Inflammatory macrophage treated with lipopolysaccharide for 1 hour (primary cell): ENCODE measurements at regions not wholly inside any gene's neighbourhood (a gene's known extent, or its start where the extent isn't known, plus 50 kb on each side); places are given as distances from the start of the nearest gene placed in this dataset.
"Not testable (repeated sequence)": the region's sequence is repeated elsewhere in the genome, so short reads cannot be mapped to it uniquely, and the experiment has no call there.

ENCODE experiments used
- DNase-seq, 2 donors: peaks; one replicate each; pipeline ENCODE4 v3.0.0-alpha.2; 2020 to 2022

DNA sequence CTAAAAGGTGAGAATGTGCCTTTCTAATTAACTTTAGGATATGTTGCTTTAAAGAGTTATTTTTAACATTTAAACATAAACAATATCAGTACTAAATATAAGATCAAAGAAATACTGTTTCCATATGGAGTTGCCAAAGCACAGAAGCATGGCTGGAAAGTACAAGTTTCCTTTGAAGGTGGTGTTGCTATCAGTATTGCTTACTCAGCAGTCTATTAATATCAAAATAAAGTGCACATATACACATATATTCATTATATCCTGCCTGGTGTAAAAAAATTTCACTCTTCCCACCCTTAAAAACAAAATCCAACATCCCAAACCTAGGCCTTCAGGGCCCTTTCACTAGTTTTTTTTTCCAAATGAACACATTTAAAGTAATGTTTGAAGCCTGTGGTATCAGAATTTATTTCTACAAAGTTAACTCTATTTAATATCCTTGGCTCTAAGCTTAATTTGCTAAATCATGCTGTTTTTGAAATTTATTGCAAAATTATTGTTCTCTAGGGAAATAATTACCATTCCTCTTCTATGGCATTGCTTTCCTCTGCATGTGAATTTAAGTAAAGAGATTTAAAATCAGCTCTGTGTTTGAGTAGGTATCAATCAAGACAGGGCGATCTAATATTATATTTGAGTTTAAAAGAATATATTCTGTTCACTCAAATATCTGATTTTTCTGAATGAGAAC, 192.7 kb upstream of the MEIS1 start:
- DNase-seq, result no peak

DNA sequence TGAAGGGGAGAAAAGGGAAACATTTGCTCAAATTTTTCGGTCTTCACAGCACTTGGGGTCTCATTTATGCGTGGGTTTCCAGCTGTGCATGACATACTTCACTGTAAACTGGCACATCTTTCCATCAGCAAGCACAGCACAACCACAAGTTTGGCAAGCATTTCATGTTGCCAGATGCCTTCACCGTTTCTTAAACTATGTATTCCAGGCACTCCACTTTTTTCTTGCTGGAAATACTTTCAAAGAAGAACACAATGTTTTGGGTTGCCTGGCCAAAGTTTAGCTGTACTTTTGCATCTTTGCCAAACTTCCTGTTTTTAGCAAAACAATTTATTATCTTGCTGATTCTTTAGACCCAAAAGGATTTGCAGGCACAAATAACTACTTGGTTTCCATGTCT, 194.6 kb upstream of the MEIS1 start:
- no peak for DNase-seq

DNA sequence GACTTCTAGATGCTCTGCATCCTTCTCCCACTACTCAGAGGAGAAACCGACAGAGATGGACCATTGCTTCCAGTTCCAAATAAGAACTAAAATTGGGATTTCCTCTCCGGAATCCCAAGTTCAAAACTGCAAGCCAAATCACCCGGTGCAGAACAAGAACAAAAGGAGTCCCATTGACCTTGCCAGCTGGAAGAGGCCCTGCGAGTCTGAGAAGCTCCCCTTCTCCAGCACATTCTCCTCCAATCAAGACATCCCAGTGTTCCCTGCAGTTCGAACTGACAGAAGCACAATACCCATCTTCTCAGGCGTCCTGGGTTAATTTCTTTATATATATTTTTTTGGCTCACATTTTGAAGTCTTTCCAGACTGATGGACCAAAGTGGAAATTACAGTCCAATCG, 195.3 kb upstream of the MEIS1 start:
- no peak for DNase-seq

DNA sequence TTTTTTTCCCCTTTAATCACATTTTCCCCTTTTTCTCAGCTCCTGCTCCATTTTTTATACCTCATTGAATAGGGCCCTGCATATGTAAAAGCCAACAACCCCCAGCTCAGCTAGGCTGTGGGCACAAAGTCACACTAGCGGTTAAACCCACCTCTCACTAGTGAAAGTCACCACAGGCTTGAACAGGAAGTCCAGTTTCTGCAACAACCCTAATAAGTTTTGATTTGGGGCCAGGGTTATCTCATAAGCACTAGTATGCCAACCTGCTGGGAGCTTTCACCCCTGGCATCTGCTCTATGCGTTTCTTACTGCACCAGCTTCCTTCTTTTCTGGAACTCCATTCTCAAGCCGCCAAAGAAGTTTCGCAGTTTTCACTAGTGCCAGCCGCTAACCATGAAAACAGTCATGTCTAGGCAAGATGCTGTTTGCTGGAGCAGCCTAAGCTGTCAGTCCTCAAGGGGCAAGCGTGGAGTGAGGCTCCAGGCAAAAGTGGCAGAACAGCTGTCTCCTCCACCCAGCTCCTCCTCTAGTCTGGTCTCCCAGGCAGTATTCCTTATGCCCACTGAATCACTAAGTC, 197.0 kb upstream of the MEIS1 start:
- no peak for DNase-seq

DNA sequence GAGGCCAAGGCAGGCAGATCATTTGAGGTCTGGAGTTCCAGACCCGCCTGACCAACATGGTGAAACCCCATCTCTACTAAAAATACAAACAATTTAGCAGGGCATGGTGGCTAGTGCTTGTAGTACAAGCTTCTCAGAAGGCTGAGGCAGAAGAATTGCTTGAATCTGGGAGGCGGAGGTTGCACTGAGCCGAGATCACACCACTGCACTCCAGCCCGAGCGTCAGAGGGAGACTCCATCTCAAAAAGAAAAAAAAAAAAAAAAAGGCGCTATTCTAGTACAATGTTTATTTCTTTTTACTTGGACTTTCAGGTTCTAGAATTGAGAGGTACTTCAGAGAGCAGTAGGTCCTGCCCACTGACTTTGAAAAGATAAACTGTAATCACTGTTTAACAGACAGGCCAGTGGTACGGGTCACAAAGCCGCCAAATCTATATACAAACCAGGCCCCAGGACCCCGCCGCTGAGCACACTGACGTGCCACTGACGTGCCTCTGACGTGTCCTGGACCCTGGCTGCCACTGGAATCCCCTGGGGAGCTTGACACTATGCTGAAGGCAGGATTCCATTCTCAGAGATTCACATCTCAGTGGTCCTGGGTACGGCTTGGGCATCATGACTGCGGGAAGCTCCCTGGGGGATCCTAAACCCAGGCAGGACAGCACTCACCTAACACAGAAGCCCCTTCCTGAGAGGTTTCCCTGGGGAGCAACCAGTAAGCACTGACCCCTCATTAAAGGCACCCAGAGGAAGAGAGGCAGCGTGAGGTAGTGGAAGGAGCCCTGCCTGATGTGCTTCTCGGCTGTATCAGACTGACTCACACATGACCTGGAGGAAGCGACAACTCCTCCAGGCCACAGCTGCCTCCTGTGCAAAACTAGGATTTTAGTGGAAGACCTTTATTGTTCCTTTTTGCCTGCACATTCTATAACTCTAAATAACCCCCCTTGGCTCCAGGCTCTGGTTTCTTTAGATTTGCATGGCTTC, 197.8 kb upstream of the MEIS1 start:
- DNase-seq, result no peak

DNA sequence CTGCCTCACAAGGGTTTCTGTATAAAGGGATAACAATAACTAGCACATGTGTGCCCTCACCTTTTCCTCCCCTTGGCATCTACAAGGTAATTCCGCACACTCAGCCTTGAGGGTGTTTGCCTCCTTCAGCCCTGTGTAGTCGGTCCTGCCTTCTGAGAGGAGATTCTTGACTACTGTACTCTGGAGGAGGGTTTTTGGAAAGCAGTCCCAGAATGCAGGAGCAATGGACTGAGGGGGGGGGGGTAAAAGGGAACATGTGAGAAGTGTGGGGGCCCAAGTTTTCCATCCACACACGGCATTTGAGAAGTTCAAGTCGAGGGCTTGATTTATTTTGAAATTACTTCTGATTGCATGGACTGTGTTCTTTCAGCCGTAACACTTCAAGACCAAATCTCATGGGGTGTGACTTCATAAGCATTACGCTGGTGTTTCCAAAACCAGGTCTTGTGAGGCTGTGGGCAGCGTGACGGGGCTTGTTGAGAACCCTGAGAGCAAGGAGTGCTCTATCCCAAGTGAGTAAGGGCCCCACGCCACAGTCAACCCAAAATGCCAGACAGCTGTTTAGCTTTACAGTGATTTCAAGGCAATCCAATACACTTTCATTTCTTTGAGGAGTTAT, 198.7 kb upstream of the MEIS1 start:
- DNase-seq, result no peak

DNA sequence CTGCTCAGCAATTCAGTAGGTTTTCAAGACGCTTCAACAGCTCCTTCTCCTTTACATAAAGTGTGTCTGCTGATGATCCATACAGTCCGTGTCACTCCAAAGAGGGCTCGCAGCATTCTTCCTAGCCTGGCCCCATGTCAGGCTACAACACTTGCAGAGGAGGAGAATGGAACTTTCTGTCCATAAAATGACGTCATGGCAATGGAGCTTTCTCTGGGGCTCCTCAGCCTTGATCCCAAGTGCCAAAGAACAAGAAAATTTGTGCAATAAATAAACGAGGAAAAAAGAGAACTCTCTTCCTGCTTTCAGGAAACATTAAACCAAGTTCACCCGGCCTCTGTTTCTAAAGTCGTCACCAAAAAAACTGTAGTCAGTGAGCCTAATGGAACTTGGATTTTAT, 199.5 kb upstream of the MEIS1 start:
- no peak for DNase-seq

DNA sequence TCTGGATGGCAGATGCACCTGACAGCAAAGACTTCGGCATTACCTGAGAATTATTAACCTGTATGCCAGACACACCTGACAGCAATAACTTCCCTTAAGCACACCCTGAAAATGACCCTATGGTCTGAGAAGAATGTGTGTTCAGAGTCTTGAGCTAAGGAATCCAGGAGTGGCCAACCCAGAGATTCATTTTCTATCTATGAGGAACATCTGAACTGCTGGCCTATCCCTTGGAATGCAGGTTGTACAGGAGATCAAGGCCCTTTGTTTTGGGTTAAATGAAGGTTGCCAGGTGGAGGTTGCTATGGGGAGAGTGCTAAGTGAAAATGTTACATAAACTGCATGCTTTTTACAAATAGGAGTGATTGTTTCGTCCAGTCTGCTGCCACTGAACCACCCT, 200.9 kb upstream of the MEIS1 start:
- DNase-seq, result no peak

DNA sequence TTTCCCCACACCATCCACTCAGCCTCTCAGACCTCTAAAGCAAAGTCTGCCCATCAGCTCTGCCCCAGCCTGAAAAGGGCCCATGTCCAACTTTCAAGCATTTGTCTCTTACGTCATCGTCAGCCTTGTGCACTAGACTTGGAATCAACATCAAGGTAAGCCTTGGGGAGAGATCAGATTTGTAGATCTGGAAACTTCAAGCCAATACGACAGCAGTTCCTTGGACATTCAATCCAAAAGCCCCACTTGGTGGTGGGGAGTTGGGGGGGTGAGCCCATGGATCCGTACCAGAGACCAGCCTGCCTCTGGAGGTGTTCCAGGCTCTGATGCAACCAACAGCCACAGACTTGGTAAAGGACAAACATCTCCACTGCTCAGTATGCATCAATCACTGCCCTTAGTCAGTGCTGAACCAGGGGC, 206.8 kb upstream of the MEIS1 start:
- DNase-seq, result no peak

DNA sequence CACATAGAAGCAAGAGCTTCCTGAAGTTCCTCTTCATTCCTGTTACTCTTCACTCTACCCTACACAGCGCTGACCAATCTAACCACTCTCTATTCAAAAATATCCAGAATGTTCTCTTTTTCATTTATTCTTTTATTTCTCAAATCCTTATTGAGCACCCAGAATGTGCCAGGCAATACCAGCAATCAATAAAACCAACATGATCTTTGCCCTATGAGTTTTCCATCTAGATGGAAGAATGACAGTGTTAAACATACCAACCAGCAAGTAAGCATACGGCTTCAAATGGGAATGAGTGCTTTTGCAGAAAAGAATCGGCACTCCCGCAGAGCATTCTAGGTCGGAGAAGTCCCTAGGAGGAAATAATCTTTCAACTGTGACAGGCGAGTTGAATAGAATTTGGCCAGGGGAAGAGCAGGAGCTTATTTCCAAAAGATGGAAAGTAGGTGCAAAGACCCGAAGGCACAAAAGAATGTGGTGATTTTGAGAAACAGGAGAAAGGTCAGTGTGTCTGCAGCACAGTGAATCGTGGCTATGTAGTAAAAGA, 217.8 kb upstream of the MEIS1 start:
- no peak for DNase-seq

DNA sequence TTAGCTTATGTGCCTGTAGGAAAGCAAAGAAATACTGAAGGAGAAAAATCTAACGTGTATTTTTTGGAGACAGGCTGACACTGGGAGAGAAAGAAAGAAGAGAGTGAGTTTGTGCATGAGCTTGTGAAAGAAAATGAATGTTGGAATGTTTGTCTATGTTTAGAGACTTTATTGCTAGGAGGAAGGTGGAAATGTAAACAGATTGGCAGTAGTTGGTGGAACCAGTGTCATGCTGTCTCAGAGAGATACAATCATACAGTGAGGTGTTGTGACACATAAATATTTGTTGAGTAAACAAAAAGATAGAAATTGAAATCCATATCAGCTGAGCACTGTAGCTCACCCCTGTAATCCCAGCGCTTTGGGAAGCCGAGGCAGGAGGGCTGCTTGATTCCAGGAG, 222.2 kb upstream of the MEIS1 start:
- no peak for DNase-seq

DNA sequence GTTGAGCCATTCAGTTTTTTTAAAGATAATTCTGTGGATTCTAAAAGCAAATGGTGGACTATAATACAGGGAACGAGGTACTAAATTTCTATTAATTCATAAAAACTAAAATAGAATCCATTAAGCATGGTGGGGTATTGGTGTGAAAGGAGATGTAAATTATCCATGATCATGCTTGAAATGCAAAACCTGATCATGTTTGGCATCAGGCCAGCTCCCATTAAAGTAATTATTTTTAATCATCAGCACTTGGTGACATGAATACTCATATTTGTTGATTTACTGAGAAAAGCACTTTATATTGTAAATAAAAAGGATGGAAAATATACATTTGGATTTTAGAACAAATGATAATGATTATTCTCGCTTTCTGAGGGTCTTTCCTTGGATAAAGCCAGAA, 232.3 kb upstream of the MEIS1 start:
- no peak for DNase-seq

DNA sequence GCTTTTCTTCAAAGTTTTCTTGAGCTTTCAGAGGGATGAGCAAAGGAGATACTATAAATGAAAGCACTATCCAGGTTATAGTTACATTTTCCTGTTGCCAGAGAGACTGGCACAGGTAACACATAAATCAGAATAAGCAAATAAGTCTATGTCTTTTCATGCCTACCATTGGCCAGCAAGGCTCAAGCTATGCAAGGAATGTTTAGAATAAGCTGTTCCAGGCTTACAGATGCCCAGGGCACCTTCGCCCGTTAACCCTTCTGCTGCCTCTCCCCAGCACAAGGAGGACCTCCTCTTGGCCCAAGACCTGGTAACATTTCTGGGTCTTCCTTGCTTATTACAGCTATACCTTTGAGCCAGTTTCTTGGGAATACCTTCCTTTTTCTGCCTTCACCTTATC, 233.7 kb upstream of the MEIS1 start:
- no peak for DNase-seq

DNA sequence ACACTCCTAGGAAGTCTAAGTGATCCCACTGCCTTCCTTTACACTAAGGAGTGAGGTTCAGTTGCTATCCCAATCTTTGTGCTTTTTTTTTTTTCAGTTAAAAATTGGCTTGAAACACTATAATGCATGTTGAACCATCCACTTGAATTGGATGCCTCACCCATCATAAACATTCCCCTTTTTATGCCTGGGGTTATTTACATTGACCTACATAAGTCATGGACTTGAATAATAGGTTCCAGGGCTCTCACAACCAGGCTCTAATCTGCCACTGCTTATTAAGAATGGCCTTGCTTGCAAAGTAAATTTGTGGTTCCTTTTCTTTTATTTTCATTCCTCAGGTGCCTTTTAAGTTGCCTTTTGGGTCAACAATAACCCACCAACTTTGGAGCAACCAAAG, 236.1 kb upstream of the MEIS1 start:
- no peak for DNase-seq

DNA sequence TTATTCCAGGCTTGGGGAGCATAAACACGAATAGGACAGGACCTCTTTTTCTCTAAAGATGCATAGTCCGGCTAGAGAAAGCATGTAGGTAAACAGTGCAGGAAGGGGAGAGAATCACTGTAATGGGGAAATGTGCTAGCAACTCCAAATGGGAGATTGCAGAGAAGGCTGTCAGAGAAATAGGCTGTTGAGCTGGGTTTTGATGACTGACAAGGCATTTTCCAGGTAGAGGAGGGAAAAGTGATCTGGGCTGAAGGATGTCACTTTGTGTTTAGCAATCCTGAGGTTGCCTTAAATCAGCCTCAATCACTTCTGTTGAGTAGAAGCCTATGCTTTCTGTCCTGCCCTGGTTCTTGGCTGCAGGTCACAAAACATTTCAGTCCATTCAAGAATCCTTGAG, 242.0 kb upstream of the MEIS1 start:
- no peak for DNase-seq

DNA sequence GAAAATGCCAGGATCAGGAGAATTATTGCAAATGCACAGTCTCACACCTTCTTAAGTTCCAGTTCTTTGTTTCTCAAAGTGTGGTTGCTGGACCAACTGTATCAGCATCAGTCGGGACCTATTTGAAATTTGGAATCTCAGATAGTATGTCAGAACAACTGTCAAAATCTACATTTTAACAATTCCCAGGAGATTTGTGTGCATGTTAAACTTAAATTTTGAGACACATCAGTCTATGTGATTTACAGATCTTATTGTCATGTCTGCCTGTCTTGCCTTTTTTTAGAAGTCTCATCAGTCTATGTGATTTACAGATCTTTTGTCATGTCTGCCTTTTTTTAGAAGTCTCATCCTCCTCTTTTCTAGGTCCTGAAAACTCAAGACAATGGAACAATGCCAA, 243.6 kb upstream of the MEIS1 start:
- no peak for DNase-seq

DNA sequence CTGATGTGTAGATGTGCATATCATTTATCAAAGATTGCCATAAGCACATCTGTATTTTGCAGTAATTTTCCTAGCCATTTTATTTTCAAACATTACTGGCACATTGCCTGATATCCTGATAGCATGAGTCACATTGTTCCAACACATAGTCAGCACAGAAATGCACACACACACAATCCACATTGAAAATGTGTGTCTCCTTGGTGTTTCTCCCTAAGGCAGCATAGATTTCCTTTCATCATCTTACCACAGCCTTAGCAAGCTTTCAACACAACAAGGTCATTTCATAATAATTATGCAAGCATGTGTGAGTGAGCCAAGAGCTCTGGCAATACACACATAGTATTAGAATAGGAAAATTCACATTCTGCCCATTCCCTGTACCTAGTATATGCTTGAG, 245.4 kb upstream of the MEIS1 start:
- peak; percentile 42 to 47 for DNase-seq

DNA sequence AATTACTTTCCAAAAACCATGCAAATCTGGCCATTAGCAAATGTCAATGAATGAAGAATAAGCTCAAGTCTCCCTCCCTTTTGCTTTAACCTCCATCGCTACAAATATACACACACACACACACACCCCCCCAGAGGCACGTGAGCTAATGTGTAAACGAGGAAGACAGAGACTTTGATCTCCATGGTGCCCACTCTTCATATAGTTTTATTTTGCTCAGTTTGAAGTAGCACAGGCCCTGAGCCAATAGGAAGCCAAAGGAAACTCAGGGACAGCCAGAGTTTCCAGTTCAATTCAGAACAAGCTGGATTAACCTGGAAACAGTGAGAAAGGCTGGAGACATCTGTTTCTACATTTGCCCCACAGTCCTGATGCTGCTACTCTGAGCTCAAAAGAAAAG, 248.4 kb upstream of the MEIS1 start:
- no peak for DNase-seq

DNA sequence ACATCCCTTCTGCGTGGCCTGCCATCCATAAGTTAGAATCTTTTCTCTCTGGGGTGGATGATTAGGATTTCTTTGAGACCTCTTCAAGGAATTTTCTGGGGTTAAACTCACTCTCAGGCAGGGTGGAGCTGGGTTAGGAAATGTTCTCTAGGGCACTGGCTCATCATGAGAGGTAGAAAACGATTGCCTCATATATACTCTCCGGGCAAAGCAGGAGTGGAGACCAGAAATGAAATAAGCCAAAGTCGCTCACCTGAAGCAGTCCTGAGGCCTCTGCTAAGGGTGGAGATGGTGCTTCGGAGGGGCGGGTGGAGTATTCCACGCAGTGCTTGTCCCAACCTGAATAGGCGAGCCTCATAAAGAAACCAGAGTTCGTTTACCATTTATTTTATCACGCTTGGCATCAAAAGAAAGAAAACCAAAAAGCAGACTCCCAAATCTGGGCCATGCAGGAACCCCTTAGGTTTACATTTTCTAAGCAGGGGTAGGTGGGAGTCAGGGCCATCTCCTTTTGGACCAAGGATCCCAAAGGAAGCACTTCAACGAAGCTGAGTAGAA, 249.3 kb upstream of the MEIS1 start:
- DNase-seq, result no peak

DNA sequence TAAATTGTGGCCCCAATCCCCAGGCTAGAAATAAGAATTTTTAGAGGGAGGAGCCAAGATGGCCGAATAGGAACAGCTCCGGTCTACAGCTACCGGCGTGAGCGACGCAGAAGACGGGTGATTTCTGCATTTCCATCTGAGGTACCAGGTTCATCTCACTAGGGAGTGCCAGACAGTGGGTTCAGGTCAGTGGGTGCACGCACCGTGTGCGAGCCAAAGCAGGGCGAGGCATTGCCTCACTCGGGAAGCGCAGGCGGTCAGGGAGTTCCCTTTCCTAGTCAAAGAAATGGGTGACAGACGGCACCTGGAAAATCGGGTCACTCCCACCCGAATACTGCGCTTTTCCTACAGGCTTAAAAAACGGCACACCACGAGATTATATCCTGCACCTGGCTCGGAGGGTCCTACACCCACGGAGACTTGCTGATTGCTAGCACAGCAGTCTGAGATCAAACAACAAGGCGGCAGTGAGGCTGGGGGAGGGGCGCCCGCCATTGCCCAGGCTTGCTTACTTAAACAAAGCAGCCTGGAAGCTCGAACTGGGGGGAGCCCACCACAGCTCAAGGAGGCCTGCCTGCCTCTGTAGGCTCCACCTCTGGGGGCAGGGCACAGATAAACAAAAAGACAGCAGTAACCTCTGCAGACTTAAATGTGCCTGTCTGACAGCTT, 257.7 kb upstream of the MEIS1 start:
- not testable (repeated sequence) for DNase-seq

DNA sequence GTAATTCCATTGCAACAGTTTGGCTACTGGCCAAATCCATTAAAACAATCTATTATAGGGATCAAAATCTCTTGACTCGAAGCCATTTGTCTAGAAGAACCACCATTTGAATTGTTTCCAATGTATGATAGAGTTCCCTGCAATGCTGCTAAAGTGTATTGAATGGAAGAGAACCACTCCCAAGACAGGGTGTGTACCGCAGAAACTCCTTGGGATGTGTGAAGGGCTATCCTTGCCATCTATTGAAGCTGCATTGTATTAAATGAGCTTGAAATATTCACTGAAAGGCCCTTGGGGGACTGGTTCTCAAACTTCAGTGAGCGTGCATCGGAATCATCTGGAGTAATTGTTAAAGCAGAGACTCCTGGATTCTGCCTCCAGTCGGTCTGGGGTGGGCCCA, 260.4 kb upstream of the MEIS1 start:
- no peak for DNase-seq

DNA sequence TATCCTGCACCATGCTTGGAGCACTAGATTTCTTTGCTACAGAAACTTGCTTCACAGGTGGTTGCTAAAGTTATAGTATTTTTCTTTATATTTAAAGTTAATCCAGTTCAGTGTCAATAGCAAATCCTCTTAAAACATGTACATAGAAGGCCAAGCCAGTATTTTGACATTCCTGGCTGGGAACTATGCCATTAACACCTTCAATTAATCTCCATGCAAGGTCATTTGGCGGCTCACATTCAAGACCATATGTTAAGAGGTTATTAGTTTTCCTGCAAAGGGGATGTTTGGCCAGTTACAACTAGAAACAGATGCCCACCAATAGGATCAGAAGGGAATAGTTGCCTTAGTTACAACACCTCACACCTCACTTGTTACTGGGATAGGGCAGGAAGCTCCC, 261.3 kb upstream of the MEIS1 start:
- DNase-seq, result no peak
